ENCODE measurements at regions not wholly inside any gene's neighbourhood (a gene's known extent, or its start where the extent isn't known, plus 50 kb on each side); places are given as distances from the start of the nearest gene placed in this dataset.

- Histone ChIP-seq H3K27me3 (ENCODE audit: low read depth) (no peaks in the 10 kb centered on the region), H3K4me1 (peaks cover 6% of the 10 kb centered on the region), H3K4me3 (no peak overlapping the region), H3K27ac (no peak overlapping the region), H3K9me3 (no peaks in the 10 kb centered on the region), H3K36me3 (no peaks in the 10 kb centered on the region)
- DNase-seq: no peak
- ATAC-seq: peak in 1 of 2 donors; percentile 27
- intact Hi-C loops (cut with DNase I): loop anchor here (5.0 kb wide), 1 partner anchor 703 kb away; no protein-coding TSS in a partner anchor
- no peak for TF ChIP-seq CTCF (IDR thresholded peaks at IDR 0.05)
Observed at GRCh38 chr11:112584672-112585071, 324.0 kb upstream of the PLET1 start.

- no peak for DNase-seq
- Histone ChIP-seq H3K27ac (no peak overlapping the region), H3K9me3 (no peaks in the 10 kb centered on the region), H3K36me3 (no peaks in the 10 kb centered on the region), H3K27me3 (ENCODE audit: low read depth) (no peaks in the 10 kb centered on the region), H3K4me1 (peaks cover 6% of the 10 kb centered on the region), H3K4me3 (no peak overlapping the region)
- no peak for TF ChIP-seq CTCF (IDR thresholded peaks at IDR 0.05)
- intact Hi-C loops (cut with DNase I): loop anchor here (5.0 kb wide), 1 partner anchor 700 kb away; no protein-coding TSS in a partner anchor
- ATAC-seq: no peak
Observed at GRCh38 chr11:112587664-112588063, 327.0 kb upstream of the PLET1 start.

DNA sequence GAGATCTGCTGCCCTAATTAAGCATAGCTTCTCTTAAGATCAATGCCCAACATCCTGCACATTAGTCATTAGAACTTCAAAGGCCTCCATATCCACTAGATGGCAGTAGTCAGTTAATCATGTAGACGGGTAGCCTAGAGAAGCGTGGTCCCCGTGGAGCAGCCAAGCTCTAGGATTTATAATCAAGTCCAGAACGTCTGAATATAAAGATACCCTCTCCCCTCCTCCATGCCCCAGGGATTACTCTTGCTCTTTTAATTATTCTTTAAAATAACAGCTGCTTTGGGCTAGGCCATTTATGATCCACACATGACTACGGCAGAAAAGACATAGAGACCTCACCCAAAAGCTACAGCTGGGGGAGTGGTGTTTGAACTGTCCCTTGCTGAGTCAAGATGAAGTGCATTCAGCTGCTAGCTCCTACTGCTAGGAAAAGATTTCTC lies 327.6 kb upstream of the PLET1 start:
- intact Hi-C loops (cut with DNase I): loop anchor here (5.0 kb wide), 1 partner anchor 699 kb away; no protein-coding TSS in a partner anchor
- Histone ChIP-seq H3K4me3 (no peak overlapping the region), H3K27ac (no peak overlapping the region), H3K4me1 (peaks cover 6% of the 10 kb centered on the region), H3K36me3 (no peaks in the 10 kb centered on the region), H3K9me3 (no peaks in the 10 kb centered on the region), H3K27me3 (ENCODE audit: low read depth) (no peaks in the 10 kb centered on the region)
- DNase-seq (peak; percentile 52), ATAC-seq (peak; percentile 76 to 77)
- peak; percentile 70 for TF ChIP-seq CTCF (IDR thresholded peaks at IDR 0.05)

DNA sequence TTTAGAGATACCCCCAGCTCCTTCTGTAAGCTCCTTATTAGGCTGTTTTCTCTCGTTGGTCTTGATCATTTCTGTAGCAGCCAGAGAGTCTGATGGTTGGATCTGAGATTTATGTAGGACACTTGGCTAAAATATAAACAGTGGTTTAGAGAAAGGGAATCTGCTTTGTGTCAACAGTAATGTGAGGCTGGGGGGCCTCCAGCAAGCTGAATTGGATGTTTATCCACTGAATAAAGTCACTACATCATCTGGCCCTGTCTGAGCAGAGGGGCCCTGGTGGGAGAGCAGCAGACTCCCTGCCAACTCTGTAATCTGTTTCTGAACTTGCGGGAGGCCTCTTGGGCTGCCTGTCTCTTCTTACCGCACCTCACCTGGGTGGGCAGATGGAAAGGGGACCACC lies 328.5 kb upstream of the PLET1 start:
- ATAC-seq: no peak
- intact Hi-C loops (cut with DNase I): loop anchor here (5.0 kb wide), 1 partner anchor 698 kb away; no protein-coding TSS in a partner anchor

DNA sequence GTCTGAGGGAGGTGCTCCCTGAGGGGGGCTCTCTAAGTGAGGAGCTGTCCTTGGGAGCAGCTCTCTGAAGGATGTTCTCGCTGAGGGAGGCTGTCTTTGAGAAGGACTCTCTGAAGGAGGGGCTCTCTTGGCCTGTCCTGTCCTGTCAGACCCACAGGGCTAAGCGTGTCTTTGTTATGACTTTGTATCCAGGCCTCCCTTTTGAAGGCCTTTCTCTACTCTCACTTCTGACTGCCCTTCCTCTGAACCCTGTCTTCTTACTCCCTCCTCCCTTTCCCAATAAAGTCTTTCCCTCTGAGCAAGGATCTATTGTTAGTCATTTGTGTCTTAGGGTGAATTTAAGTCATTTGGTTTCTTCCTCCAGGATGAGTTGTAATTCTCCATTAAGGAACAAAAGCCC lies 330.1 kb upstream of the PLET1 start:
- no peaks in the 10 kb centered on the region for H3K27me3 ChIP-seq (ENCODE audit: low read depth)
- H3K9me3 ChIP-seq: no peaks in the 10 kb centered on the region
- no peaks in the 10 kb centered on the region for H3K36me3 ChIP-seq
- DNase-seq: no peak
- intact Hi-C loops (cut with DNase I): no loop called here
- ATAC-seq: no peak
- no peak for TF ChIP-seq CTCF (IDR thresholded peaks at IDR 0.05)
- H3K4me3 ChIP-seq: no peak overlapping the region
- no peak overlapping the region for H3K27ac ChIP-seq
- peaks cover 6% of the 10 kb centered on the region for H3K4me1 ChIP-seq

More for the DNA sequence above, 328.5 kb upstream of the PLET1 start:
- TF ChIP-seq CTCF (IDR thresholded peaks at IDR 0.05): no peak
- no peaks in the 10 kb centered on the region for H3K27me3 ChIP-seq (ENCODE audit: low read depth)
- peaks cover 6% of the 10 kb centered on the region for H3K4me1 ChIP-seq
- no peak overlapping the region for H3K4me3 ChIP-seq
- H3K27ac ChIP-seq: no peak overlapping the region
- no peaks in the 10 kb centered on the region for H3K9me3 ChIP-seq
- DNase-seq: no peak
- no peaks in the 10 kb centered on the region for H3K36me3 ChIP-seq

Data from lower lobe of right lung (tissue), 2 donors.